ENCODE measurements at regions not wholly inside any gene's neighbourhood (a gene's known extent, or its start where the extent isn't known, plus 50 kb on each side); places are given as distances from the start of the nearest gene placed in this dataset.

GRCh38 chr5:116372931-116373597, 201.6 kb downstream of the SEMA6A start:
- H3K27ac ChIP-seq, result no peak overlapping the region
- no peak for TF ChIP-seq CTCF (conservative IDR thresholded peaks at IDR 0.05)

GRCh38 chr5:116371935-116372334, 202.7 kb downstream of the SEMA6A start:
- no peak overlapping the region for H3K27ac ChIP-seq
- no peak for TF ChIP-seq CTCF (conservative IDR thresholded peaks at IDR 0.05)

GRCh38 chr5:116371431-116371830, 203.2 kb downstream of the SEMA6A start:
- no peak overlapping the region for H3K27ac ChIP-seq
- no peak for TF ChIP-seq CTCF (conservative IDR thresholded peaks at IDR 0.05)

- no peak for TF ChIP-seq CTCF (conservative IDR thresholded peaks at IDR 0.05)
- no peak overlapping the region for H3K27ac ChIP-seq
These were observed 203.7 kb downstream of the SEMA6A start for GRCh38 chr5:116370886-116371285.

- H3K27ac ChIP-seq, result no peak overlapping the region
- no peak for TF ChIP-seq CTCF (conservative IDR thresholded peaks at IDR 0.05)
These were observed 204.5 kb downstream of the SEMA6A start for GRCh38 chr5:116370149-116370548.

- no peak overlapping the region for H3K27ac ChIP-seq
These were observed 209.6 kb downstream of the SEMA6A start for GRCh38 chr5:116365006-116365496.

GRCh38 chr5:116363780-116364179, 210.8 kb downstream of the SEMA6A start:
- no peak for TF ChIP-seq CTCF (conservative IDR thresholded peaks at IDR 0.05)
- H3K27ac ChIP-seq, result no peak overlapping the region

More at GRCh38 chr5:116365006-116365496, 209.6 kb downstream of the SEMA6A start:
- no peak for TF ChIP-seq CTCF (conservative IDR thresholded peaks at IDR 0.05)
